Small intestine (tissue), 7 donors: ENCODE measurements at regions not wholly inside any gene's neighbourhood (a gene's known extent, or its start where the extent isn't known, plus 50 kb on each side); places are given as distances from the start of the nearest gene placed in this dataset.
"Not testable (repeated sequence)": the region's sequence is repeated elsewhere in the genome, so short reads cannot be mapped to it uniquely, and the experiment has no call there.

ENCODE experiments used
- DNase-seq, 2 donors: peaks; one replicate each; pipeline versions ENCODE4 v3.0.0 to v3.0.0-alpha.2; 2013
- FAIRE-seq: peaks from 2 replicates; lab custom pipeline; 2012; peaks lifted over from hg19 to GRCh38; lab: Jason Lieb, UNC
- H3K27ac ChIP-seq, 3 donors: one replicate each; pipeline ENCODE4 v1.5.1; 2013; ENCODE audit warnings: low read length in 2 of 3, mild to moderate bottlenecking in 2 of 3, control low read depth in 1 of 3, inconsistent platforms in 1 of 3, low read depth in 1 of 3, moderate library complexity in 1 of 3
- H3K27me3 ChIP-seq, 3 donors: one replicate each; pipeline ENCODE4 v1.6.1; 2013; ENCODE audit warnings: low read length in 3 of 3, inconsistent platforms in 1 of 3; ENCODE audit not compliant: control insufficient read depth in 3 of 3, insufficient read depth in 3 of 3
- H3K36me3 ChIP-seq, 3 donors: one replicate each; pipeline ENCODE4 v1.6.1; 2013; ENCODE audit warnings: low read length in 3 of 3, inconsistent platforms in 1 of 3, low read depth in 1 of 3, mild to moderate bottlenecking in 1 of 3, moderate library complexity in 1 of 3; ENCODE audit not compliant: control insufficient read depth in 3 of 3, insufficient read depth in 2 of 3
- H3K4me1 ChIP-seq, 3 donors: one replicate each; pipeline ENCODE4 v1.6.1; 2013; ENCODE audit warnings: low read length in 2 of 3, inconsistent platforms in 1 of 3, low read depth in 1 of 3, mild to moderate bottlenecking in 1 of 3, moderate library complexity in 1 of 3; ENCODE audit not compliant: control insufficient read depth in 3 of 3, insufficient read depth in 2 of 3
- H3K4me3 ChIP-seq, 3 donors: one replicate each; pipeline ENCODE4 v1.5.1; 2013; ENCODE audit warnings: low read length in 3 of 3, control low read depth in 1 of 3, inconsistent platforms in 1 of 3, low read depth in 1 of 3, mild to moderate bottlenecking in 1 of 3, moderate library complexity in 1 of 3
- H3K9me3 ChIP-seq, 2 donors: one replicate each; pipeline ENCODE4 v1.6.1; 2013; ENCODE audit warnings: low read depth in 1 of 2, low read length in 1 of 2; ENCODE audit not compliant: control insufficient read depth in 2 of 2, insufficient read depth in 1 of 2
- WGBS, 3 donors: extraction: QIAGEN DNeasy Blood & Tissue Kit; methylation state at CpG; one replicate each; pipeline ENCODE4 v1.1.7; 2013; 5-methylcytosine and 5-hydroxymethylcytosine counted together
- donor health status: healthy with polysubstance abuse.
- donor health status: control.
- donor health status: control.
- donor health status: Bipolar disorder and iron deficiency.
- donor health status: healthy.

DNA sequence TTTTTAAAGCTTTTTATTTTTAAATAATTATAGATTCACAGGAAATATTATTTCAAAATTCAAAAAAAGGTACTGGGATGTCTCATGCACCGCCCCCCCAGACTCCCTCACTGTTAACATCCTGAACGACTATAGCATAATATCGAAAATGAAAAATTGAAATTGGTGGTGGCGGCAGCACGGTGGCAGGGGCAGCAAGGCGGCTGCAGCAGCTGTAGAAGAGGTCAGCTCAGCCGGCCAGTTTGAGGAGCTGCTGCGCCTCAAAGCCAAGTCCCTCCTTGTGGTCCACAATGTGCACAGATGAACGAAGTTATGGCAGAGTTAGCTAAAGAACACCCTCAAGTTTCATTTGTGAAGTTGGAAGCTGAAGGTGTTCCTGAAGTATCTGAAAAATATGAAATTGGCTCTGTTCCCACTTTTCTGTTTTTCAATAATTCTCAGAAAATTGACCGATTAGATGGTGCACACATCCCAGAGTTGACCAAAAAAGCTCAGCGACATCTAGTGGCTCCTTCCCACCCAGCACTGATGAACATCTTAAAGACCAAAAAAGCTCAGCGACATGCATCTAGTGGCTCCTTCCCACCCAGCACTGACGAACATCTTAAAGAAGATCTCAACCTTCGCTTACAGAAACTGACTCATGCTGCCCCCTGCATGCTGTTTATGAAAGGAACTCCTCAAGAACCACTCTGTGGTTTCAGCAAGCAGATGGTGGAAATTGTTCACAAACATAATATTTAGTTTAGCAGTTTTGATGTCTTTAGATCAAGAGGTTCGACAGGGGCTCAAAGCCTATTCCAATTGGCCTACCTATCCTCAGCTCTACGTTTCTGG, 100.8 kb downstream of the FAM217A start:
- WGBS, 3 donors, result 42 to 61% (median 61%) methylated on average over 16 of the region's 16 CpGs
- H3K9me3 ChIP-seq, result no peaks in the 10 kb centered on the region
- DNase-seq (peak; percentile 41 to 56), FAIRE-seq (no peak)
- no peak overlapping the region for H3K27ac ChIP-seq
- H3K27me3 ChIP-seq, result no peaks in the 10 kb centered on the region
- H3K4me1 ChIP-seq, result no peaks in the 10 kb centered on the region
- no peak overlapping the region for H3K4me3 ChIP-seq
- H3K36me3 ChIP-seq, result no peaks in the 10 kb centered on the region

DNA sequence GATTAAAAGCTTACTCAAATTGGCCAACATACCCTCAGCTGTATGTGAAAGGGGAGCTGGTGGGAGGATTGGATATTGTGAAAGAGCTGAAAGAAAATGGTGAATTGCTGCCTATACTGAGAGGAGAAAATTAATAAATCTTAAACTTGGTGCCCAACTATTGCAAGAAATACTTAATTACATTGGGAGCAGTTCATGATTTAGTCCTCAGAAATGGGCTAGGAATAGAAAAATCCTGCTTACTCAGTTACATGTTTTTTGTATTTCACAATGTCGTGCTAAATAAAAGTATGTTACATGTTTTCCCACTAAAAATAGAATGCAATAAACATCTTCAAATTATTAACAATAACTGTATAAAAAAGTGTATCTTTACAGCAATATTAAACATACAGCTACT, 100.0 kb downstream of the FAM217A start:
- 75 to 89% (median 88%) methylated on average over 1 of the region's 1 CpG for WGBS, 3 donors
- not testable (repeated sequence) for FAIRE-seq, DNase-seq, H3K36me3 ChIP-seq, H3K9me3 ChIP-seq, H3K27me3 ChIP-seq, H3K4me1 ChIP-seq, H3K27ac ChIP-seq, H3K4me3 ChIP-seq

DNA sequence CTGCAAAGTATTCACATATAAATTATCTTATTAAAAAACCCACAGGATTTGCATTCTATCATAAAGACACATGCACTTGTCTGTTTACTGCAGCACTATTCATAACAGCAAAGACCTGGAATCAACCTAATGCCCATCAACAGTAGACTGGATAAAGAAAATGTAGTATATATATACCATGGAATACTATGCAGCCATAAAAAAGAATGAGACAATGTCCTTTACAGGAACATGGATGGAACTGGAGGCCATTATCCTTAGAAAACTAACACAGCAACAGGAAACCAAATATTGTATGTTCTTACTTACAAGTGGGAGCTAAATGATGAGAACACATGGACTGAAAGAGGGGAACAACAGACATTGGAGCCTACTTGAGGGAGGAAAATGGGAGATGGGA, 97.0 kb downstream of the FAM217A start:
- Histone ChIP-seq H3K9me3 (no peaks in the 10 kb centered on the region), H3K27ac (no peak overlapping the region), H3K27me3 (no peaks in the 10 kb centered on the region), H3K36me3 (no peaks in the 10 kb centered on the region), H3K4me3 (no peak overlapping the region), H3K4me1 (peaks cover 0 to 5% (median 0%) of the 10 kb centered on the region in 3 donors)
- FAIRE-seq (no peak), DNase-seq (no peak)

DNA sequence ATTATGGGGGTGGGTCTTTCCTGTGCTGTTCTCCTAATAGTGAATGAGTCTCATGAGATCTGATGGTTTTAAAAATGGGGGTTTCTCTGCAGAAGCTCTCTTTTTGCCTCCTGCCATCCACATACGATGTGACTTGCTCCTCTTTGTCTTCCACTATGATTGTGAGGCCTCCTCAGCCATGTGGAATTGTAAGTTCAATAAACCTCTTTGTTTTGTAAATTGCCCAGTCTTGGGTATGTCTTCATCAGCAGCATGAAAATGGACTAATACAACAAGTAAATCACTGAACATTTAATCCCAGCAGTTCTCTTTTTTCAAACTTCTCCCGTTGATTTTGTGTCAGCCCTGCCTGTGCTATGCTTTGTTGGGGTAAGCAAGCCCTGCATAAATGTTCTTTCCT, 95.2 kb downstream of the FAM217A start:
- Histone ChIP-seq H3K4me1 (peaks cover 0 to 5% (median 0%) of the 10 kb centered on the region in 3 donors), H3K4me3 (no peak overlapping the region), H3K27me3 (no peaks in the 10 kb centered on the region), H3K27ac (no peak overlapping the region), H3K36me3 (no peaks in the 10 kb centered on the region), H3K9me3 (no peaks in the 10 kb centered on the region)
- FAIRE-seq, result no peak
- 89 to 97% (median 96%) methylated on average over 2 of the region's 2 CpGs for WGBS, 3 donors
- no peak for DNase-seq

DNA sequence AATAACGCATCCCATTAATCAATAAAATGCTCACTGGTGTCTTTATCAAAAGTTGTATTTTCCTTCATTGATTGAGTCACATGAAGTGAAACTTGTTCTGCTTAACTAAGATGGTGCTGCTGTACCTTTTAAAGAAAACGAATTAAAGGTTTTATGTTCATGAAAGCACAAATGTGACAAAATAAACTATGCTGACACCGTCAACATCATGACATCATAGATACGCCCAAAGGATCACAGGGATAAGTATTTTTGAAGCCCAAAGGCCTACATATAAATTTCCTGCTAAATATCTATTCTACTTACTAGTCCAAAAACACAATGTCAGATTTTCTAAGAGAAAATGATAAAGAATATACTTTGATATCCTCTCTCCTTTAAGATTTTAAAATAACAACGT, 94.4 kb downstream of the FAM217A start:
- 91 to 93% (median 92%) methylated on average over 5 of the region's 5 CpGs for WGBS, 3 donors
- DNase-seq, result no peak
- no peaks in the 10 kb centered on the region for H3K9me3 ChIP-seq
- no peak overlapping the region for H3K27ac ChIP-seq
- H3K4me1 ChIP-seq, result peaks cover 0 to 5% (median 0%) of the 10 kb centered on the region in 3 donors
- FAIRE-seq, result no peak
- H3K27me3 ChIP-seq, result no peaks in the 10 kb centered on the region
- no peak overlapping the region for H3K4me3 ChIP-seq
- H3K36me3 ChIP-seq, result no peaks in the 10 kb centered on the region

DNA sequence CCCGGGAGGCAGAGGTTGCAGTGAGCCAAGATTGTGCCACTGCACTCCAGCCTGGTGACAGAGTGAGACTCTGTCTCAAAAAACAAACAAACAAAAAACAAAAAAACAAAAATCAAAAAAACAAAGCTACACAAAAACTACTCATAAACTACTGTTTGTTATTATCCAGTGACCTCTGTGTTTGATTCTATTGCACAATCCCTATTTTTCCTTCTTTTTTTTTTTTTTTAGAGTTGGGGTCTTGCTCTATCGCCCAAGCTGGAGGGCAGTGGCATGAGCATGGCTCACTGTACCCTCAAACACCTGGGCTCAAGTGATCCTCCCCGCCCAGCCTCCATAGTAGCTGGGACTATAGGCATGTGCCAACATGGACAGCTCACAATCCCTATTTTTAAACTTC, 92.7 kb downstream of the FAM217A start:
- Histone ChIP-seq H3K36me3 (no peaks in the 10 kb centered on the region), H3K27ac (no peak overlapping the region), H3K9me3 (no peaks in the 10 kb centered on the region), H3K4me1 (peaks cover 0 to 11% (median 0%) of the 10 kb centered on the region in 3 donors), H3K27me3 (no peaks in the 10 kb centered on the region), H3K4me3 (no peak overlapping the region)
- FAIRE-seq, result no peak
- no peak for DNase-seq
- 84 to 96% (median 93%) methylated on average over 2 to 3 of the region's 3 CpGs for WGBS, 3 donors

DNA sequence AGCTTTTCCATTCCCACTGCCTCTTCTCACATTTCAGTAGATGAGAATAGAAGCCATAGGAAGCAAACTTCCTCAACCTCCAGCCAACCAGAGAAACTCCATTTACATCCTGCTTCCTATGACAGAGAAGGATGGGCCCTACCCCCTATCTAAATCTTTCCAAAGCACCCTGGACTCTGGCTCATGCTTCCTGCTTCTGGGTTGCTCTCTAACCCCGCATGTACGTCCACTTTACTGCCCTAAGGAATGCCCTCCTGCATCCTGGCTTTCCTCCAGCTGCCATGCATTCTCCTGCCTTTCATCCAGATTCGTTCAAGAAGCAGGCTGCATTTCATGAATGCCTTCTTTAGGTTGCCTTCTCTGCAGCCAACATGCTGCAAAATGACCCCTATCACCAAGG, 91.9 kb downstream of the FAM217A start:
- H3K4me3 ChIP-seq, result no peak overlapping the region
- peaks cover 0 to 18% (median 0%) of the 10 kb centered on the region in 3 donors for H3K4me1 ChIP-seq
- DNase-seq, result peak; percentile 59 to 69
- no peaks in the 10 kb centered on the region for H3K36me3 ChIP-seq
- WGBS, 3 donors, result 21 to 40% (median 38%) methylated on average over 3 of the region's 3 CpGs
- no peak overlapping the region for H3K27ac ChIP-seq
- FAIRE-seq, result no peak
- no peaks in the 10 kb centered on the region for H3K27me3 ChIP-seq
- H3K9me3 ChIP-seq, result no peaks in the 10 kb centered on the region

DNA sequence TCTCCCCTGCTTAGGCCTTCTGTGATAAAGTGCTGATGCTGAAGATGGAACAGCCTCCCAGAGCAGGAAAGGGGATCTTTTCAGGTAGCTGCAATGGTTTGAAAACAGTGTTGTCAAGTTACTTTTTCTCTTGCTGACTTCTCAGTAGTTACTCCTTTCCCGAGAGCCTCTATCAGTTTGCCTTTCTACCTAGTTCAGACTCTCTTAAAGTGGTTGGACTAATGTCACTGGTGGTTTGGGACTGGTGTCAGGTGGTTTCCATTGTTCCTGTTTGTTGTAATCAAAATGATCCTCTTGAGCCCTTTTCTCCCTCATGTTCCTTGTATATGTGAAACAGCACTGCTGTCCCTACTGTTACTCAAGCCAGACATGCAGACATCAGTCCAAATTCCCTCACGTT, 91.4 kb downstream of the FAM217A start:
- no peaks in the 10 kb centered on the region for H3K9me3 ChIP-seq
- no peak overlapping the region for H3K4me3 ChIP-seq
- peaks cover 0 to 18% (median 0%) of the 10 kb centered on the region in 3 donors for H3K4me1 ChIP-seq
- no peak for FAIRE-seq
- DNase-seq, result no peak
- H3K27me3 ChIP-seq, result no peaks in the 10 kb centered on the region
- H3K36me3 ChIP-seq, result no peaks in the 10 kb centered on the region
- no peak overlapping the region for H3K27ac ChIP-seq
- 82 to 86% (median 86%) methylated on average over 2 of the region's 2 CpGs for WGBS, 3 donors
